ENCODE measurements at regions not wholly inside any gene's neighbourhood (a gene's known extent, or its start where the extent isn't known, plus 50 kb on each side); places are given as distances from the start of the nearest gene placed in this dataset.
"Not testable (repeated sequence)": the region's sequence is repeated elsewhere in the genome, so short reads cannot be mapped to it uniquely, and the experiment has no call there.

DNA sequence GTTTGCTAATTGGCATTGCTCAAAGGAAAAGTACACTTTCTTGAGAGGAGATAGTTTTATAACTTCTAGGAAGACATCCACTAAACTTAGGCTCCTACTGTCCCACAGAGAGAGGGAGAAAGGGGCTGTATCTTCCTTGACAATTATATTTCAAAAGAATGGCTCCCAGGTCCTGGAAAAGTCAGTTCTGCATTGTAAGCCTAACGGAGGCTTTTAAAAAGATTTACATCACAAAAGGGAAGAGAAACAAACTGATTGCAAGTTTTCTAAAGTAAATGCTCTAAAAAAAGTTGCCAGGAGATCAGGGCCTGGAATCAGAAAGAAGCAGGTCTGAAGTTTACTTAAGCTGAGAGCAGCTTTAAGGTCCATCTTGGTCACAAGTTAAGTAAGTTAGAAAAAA is 839.5 kb downstream of the FRK start:
- no peak for DNase-seq

GRCh38 chr6:115220551-115221159 is 840.0 kb downstream of the FRK start:
- peak; percentile 15 for DNase-seq

DNA sequence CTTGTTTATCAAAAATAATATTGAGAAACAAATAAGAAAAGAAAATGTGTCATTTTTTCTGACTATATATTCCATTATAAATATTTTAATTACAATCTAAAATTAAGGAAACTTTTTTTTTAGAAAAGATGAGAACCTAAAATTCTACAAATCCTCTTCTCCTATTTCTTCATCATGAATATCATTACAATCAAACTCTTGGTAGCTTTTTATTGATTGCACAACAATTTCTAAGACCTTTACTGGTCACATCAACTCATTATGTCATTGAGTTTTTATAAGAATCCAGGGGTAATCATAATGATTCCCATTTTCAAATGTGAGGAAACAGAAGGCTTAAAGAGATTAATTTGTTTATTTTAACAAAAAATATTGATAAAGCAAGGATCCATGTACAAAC is 841.0 kb downstream of the FRK start:
- DNase-seq, result no peak

DNA sequence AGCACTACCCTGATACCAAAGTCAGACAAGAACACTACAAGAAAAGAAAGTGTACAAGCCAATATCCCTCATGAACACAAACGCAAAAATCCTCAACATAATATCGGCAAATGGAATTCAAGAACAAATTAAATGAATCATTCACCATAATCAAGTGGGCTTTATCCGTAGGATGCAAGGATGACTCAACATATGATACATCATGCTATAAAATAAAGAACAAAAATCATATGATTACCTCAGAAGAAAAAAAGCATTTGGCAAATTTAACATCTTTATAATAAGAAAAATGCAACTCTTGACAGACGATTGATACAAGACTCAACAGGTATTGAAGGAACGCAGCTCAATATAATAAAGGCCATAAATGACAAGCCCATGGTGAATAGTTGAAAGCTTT is 843.9 kb downstream of the FRK start:
- DNase-seq, result no peak

GRCh38 chr6:115214283-115214682 is 846.4 kb downstream of the FRK start:
- no peak for DNase-seq

GRCh38 chr6:115203381-115203780 is 857.3 kb downstream of the FRK start:
- peak; percentile 44 for DNase-seq

GRCh38 chr6:115194981-115195638 is 852.3 kb upstream of the HS3ST5 start:
- DNase-seq, result peak; percentile 39

- no peak for DNase-seq
Observed at GRCh38 chr6:115191989-115192388, 849.2 kb upstream of the HS3ST5 start.

- no peak for DNase-seq
Observed at GRCh38 chr6:115190534-115190933, 847.7 kb upstream of the HS3ST5 start.

- not testable (repeated sequence) for DNase-seq
Observed at GRCh38 chr6:115175456-115175855, 832.6 kb upstream of the HS3ST5 start.

GRCh38 chr6:115165912-115166311 is 823.1 kb upstream of the HS3ST5 start:
- not testable (repeated sequence) for DNase-seq

DNA sequence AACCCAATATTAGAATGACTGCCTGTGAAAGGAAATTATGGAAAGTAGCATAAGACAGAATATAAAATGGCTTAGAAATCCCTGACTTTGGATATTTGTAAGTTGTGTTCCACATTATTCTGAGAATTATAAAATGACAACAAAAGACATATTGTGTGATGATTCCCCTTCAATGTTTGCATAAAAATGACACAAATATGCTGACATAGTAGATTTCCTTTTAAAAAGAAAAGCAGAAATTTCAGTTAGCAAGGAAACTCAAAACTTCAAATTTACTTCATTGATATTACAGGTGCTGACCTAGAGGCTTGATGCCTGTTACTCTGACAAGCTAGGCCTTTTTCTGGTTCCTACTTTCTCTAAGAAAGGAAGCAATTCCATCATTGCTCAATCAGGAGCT is 816.9 kb upstream of the HS3ST5 start:
- DNase-seq, result no peak

DNA sequence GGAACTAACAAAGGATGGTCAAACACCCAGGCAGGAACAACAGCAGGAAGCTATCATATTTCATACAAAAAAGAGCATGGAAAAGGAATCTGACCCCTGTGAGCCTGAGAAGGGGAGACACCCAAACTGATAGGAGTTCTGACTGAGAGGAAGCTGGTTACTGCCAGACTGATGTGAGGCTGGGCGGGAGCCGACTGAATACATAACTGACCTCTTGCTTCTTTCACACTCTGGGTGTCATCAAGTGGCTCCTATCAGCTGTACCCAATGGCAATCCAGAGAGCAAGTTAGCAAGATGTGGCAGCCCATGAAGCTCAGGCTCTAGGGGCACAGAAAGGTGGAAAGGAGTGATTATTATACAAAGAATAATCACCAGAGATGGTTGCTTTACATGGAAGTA is 795.1 kb upstream of the HS3ST5 start:
- DNase-seq, result no peak

- no peak for DNase-seq
Observed at GRCh38 chr6:115133790-115134189, 791.0 kb upstream of the HS3ST5 start.

DNA sequence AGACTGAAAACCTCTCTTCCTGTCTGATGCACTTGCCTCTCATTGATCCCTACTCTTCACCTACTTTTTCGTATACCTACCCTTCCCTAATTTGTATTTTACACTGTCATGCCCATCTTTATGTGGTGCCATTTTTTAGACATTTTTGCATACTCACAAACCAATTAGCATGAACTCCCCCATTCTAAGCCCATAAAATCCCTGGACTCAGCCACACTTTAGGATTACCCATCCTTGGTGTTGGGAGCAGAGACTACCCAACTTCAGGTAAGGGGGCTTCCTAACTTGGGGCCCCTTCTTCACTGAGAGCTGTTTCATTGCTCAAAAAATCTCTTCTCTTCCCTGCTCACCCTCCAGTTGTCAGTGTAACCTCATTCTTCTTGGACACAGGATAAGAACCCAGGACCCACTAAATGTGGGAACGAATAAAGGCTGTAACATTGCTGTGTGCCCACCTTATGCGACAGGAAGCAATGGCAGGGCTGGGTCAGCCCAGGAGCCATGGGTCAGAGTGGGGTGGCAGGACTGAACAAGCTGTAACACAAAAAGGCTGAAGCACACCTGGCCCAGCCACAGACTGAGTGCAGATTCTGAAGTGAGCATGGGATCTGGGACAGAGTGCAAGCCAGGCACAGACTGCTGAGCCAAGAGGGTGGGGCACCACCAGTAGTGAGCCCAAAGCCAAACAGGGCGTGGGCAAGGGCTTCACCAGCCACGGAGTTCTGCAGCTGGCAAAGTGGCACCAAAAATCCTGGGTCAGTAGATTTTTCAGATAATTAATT is 789.1 kb upstream of the HS3ST5 start:
- no peak for DNase-seq

- DNase-seq, result not testable (repeated sequence)
Observed at GRCh38 chr6:115121513-115121912, 778.7 kb upstream of the HS3ST5 start.

DNA sequence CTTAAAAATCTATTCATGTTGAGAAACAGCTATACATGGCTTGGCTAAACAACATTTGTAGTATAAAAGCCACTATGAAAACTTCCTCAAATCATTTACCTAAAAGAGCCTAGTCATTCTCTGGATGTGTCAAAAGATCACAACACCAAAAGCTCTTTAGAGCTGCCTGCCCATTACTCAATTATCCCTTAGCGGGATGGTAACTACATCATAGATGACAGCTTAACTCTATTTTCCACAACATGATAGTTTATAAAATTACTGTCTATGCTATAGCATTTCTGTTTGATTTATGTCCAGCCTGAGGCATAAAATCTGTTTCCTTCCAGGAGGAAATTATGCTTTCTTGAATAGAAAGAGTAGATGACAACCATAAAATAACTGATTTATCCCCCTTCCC is 777.6 kb upstream of the HS3ST5 start:
- DNase-seq, result no peak

DNA sequence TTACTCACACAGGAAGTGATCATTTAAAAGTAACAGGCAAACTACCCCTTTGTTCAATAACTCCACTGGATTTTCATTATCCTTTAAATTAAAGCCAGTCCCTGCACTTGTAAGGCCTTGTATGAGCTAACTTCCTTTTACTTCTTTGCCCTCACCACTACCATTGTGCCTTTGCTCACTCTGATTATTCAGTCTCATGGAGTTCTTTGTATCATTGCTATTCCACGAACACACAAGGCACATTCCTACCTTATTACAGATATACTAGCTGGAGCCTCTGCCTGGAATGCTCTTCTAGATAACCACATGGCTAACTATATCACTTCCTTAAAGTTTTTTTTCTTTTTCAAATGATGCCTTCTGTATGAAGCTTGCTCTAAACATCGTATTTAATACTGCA is 748.6 kb upstream of the HS3ST5 start:
- DNase-seq, result no peak

DNA sequence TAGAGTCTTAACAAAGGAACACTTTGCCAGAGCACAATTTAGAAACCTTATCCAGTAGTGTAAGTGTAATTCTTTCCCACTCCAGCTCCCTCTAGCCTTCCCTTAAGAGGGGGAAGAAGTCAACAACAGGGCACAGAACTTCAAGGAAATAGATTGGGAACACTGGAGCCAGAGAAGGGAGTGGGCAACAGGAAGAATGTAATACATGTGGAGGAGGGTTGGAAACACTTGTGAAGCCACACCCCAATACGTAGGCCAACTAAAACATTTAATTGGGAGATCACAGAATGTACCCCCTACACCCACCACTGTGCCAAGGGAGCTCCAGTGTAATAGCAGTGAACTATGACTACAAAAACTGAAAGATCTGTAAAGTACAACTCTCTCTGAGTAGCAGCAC is 735.7 kb upstream of the HS3ST5 start:
- no peak for DNase-seq

DNA sequence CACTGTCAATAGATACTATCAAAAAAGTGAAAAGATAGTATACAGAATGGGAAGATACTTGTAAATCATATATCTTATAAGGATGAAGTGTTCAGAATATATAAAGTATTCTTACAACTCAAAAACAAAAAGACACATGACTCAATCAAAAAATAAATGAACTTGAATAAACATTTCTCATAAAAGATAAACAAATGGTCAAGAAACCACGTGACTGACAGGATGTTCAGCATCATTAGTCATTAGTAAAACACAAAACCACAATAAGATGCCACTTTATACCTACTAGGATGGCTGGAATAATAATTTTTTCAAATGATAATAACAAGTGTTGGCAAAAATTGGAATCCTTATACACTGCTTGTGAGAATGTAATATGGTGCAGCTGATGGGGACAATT is 729.1 kb upstream of the HS3ST5 start:
- no peak for DNase-seq

DNA sequence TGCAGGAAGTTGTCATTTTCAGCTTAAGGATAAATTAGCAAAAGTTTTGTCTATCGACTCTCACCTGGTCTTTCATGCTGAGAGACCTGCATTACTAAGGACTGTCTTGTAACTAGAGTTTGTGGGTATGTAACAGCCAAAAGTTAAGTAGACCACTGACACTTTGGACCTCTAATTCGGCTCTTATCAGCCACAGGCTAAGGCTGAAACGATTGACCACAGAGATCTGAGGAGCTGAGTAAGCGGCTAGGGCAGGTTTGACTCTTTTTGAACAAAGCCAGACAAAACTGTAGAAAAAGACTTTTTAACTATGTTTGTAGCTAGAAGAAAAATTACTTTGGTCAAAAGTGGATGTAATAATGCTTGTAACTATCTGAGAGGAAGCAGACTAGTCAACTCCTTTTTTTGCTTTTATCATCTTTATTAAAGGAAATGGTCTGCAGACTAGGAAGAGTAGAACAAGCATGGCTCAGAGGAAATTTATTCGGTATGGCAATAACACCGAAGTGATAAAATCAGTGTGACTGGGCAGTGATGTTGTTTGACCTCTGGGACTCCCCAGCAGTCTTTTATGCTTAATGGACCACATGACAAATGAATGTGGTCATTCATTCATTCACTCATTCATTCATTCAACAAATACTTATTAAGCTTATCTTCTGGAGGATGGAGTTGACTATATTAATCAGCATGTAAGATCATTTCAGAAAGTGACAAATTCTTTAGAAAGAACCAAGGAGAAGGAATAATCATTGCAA is 725.0 kb upstream of the HS3ST5 start:
- no peak for DNase-seq

- no peak for DNase-seq
Observed at GRCh38 chr6:115064680-115065079, 721.9 kb upstream of the HS3ST5 start.
